Hindlimb muscle (tissue), 1 donor: ENCODE measurements at regions not wholly inside any gene's neighbourhood (a gene's known extent, or its start where the extent isn't known, plus 50 kb on each side); places are given as distances from the start of the nearest gene placed in this dataset.

Experiments
- DNase-seq: peaks from one replicate; pipeline ENCODE4 v3.0.0-alpha.2; 2013

- no peak for DNase-seq
These were observed 64.6 kb upstream of the TAF11L2 start for GRCh38 chr5:17433406-17433805.

DNA sequence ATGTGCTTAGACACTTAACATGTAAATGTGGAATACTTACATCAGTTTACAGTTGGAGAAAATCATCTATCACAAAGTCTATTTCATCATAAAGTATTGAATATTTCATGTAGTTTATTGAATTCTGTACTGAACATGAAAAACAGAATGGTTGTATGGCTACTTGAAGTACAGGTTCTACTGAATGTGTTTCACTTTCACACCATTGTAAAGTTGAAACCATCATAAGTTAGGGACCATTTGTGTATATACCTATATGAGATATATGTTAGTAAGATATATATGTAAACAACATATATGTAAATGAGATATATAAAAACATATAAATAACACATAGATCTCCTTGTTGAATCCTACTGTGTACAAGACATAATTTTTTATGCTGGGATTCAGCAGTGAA lies 63.0 kb upstream of the TAF11L2 start:
- no peak for DNase-seq

DNA sequence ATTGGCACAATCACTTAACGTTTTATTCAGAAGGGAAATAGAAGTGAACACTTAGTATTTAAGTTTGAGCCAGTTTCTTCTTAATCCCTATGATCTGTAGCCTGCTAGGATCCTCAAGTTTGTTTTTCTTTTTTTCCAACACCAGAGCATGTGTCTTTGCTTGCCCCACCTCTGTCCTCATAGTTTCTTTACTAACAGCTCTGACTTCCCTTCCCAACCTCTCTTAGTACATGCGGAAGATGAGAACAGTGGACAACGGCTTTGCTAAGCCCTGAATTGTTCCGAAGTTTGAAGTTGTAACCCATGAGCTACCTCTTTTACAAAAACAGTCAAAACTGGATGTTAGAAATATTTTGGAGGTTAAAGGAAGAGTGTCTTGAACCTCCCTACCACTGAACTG lies 61.7 kb upstream of the TAF11L2 start:
- no peak for DNase-seq

DNA sequence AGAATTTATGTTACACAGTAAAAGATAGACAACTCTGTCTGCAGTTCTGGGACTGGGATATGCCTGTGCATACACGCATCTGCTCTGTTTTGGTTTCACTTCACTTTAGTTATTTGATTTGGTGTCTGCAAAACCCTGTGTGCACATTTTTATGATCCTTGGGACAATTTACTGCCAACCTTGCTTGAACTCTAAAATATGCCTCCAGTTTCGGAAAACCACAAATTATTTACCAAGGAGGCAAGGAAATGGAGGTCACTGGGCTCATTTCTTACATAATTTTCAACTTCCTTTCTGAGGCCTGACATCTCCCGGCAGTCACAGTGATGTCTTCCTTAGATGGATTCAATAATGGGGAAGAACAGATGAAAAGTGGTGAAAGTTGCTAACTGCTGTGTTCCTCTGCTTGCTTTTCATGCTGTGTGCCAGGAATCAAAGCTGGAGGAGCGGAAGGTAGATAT lies 61.2 kb upstream of the TAF11L2 start:
- DNase-seq = peak; percentile 11

- DNase-seq = no peak
These were observed 60.0 kb upstream of the TAF11L2 start for GRCh38 chr5:17438027-17438426.

DNA sequence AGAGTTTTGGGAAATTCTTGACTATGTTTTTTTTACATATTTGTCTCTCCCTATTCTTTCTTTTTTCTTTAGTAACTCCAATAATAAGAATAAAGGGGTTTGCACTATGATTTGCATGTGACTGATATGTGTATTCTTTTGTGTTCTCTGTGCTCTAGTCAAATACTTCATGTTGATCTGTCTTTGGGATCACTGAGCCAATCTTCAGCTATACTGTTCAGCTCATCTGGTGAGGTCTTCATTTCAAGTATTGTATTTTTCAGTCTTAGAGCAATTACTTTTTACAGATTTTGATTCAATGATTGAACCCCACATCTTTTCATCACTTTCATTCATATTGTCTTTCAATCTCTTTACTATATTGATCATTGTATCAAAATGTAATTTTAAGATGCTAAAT lies 58.1 kb upstream of the TAF11L2 start:
- no peak for DNase-seq

DNA sequence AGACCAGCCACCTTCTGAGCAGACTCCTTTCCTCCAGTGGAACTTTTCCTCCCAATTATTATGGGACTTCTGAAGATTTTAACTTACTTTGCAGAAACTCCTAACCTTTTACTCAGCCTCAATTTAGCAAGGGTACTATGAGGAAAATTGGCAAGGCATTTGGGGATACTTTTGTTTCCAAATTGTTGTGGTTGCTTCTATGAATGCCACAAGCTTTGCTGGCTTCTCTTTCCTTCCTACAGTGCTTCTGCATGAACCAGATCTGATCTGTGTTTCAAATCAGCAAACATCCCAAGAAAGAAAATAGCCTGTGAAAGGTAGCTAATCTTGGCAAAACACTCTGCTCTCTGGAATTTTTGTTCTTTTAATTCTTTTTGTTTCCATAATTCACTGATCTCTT lies 57.3 kb upstream of the TAF11L2 start:
- DNase-seq = no peak

- DNase-seq = no peak
These were observed 56.7 kb upstream of the TAF11L2 start for GRCh38 chr5:17441351-17441750.

GRCh38 chr5:17443333-17444130 lies 54.5 kb upstream of the TAF11L2 start:
- no peak for DNase-seq

- DNase-seq = no peak
These were observed 53.5 kb upstream of the TAF11L2 start for GRCh38 chr5:17444496-17444895.

- DNase-seq = no peak
These were observed 52.8 kb upstream of the TAF11L2 start for GRCh38 chr5:17445185-17445584.
